PC-3 (cell line): ENCODE measurements at regions not wholly inside any gene's neighbourhood (a gene's known extent, or its start where the extent isn't known, plus 50 kb on each side); places are given as distances from the start of the nearest gene placed in this dataset.

Source experiments
- ATAC-seq: fragments of 200-7000 bp; cut with Tn5 transposase; 2 replicates; pipeline ENCODE4 v1.9.1; 2020; ENCODE audit warnings: mild to moderate bottlenecking, moderate library complexity
- BruUV-seq: library from RNA; stranded (reverse); fragments of 400-500 nt; replicated peaks from 2 replicates; lab custom pipeline; 2021; lab: Mats Ljungman, UMichigan
- CTCF ChIA-PET: fragments of 300-600 bp; sonication (Branson Sonifier 250); formaldehyde crosslinking; loops from one replicate; lab custom pipeline; 2022; ENCODE audit warnings: antibody characterized with exemption; lab: Charles Lee
- POLR2A ChIA-PET: fragments of 300-600 bp; sonication (Branson Sonifier 250); formaldehyde crosslinking; loops from one replicate; lab custom pipeline; 2022; ENCODE audit warnings: antibody characterized with exemption; ENCODE audit not compliant: unreplicated experiment; lab: Charles Lee
- DNase-seq: peaks from one replicate; pipeline ENCODE4 v3.0.0-alpha.2; 2015
- H2AFZ ChIP-seq: fragments of 300-600 bp; sonication (generic); 2 replicates; pipeline ENCODE4 v1.6.0; 2016; ENCODE audit warnings: antibody characterized with exemption, low read length
- H3F3A ChIP-seq: fragments of 300-600 bp; sonication (generic); one replicate; pipeline ENCODE4 v1.6.0; 2017; ENCODE audit warnings: antibody characterized with exemption, low read length, control low read depth, mild to moderate bottlenecking; ENCODE audit not compliant: unreplicated experiment
- H3K27ac ChIP-seq: fragments of 300-600 bp; sonication (generic); 2 replicates; pipeline ENCODE4 v1.5.1; 2016; ENCODE audit warnings: mild to moderate bottlenecking, low read length
- H3K27me3 ChIP-seq: fragments of 300-600 bp; sonication (generic); 2 replicates; pipeline ENCODE4 v1.6.1; 2016; ENCODE audit warnings: low read length, mixed read lengths
- H3K36me3 ChIP-seq: fragments of 300-600 bp; sonication (generic); 2 replicates; pipeline ENCODE4 v1.6.1; 2016; ENCODE audit warnings: low read depth, mixed run types, low read length, mixed read lengths
- H3K4me1 ChIP-seq: fragments of 300-600 bp; sonication (generic); 2 replicates; pipeline ENCODE4 v1.5.1; 2016; ENCODE audit warnings: low read length; ENCODE audit not compliant: insufficient read depth
- H3K4me2 ChIP-seq: fragments of 300-600 bp; sonication (generic); 2 replicates; pipeline ENCODE4 v1.6.0; 2016; ENCODE audit warnings: low read length
- H3K4me3 ChIP-seq: fragments of 300-600 bp; sonication (generic); 2 replicates; pipeline ENCODE4 v1.5.1; 2016; ENCODE audit warnings: mild to moderate bottlenecking, low read length, mixed read lengths
- H3K79me2 ChIP-seq: fragments of 300-600 bp; sonication (generic); 2 replicates; pipeline ENCODE4 v1.6.1; 2017; ENCODE audit warnings: low read length, mixed read lengths
- H3K9ac ChIP-seq: fragments of 300-600 bp; sonication (generic); 2 replicates; pipeline ENCODE4 v1.6.0; 2016; ENCODE audit warnings: mild to moderate bottlenecking, low read length
- H3K9me2 ChIP-seq: fragments of 300-600 bp; sonication (generic); replicated peaks from 2 replicates; pipeline ENCODE4 v1.6.1; 2016; ENCODE audit warnings: mixed run types, low read length, mixed read lengths
- H3K9me3 ChIP-seq: fragments of 300-600 bp; sonication (generic); 2 replicates; pipeline ENCODE4 v1.6.1; 2016; ENCODE audit warnings: low read length, mixed read lengths
- H4K20me1 ChIP-seq: fragments of 300-600 bp; sonication (generic); 2 replicates; pipeline ENCODE4 v1.6.1; 2016; ENCODE audit warnings: low read length, mixed read lengths
- EZH2 ChIP-seq: fragments of 300-600 bp; sonication (generic); IDR thresholded peaks from one replicate; pipeline ENCODE4 v1.6.1; 2017; ENCODE audit warnings: antibody characterized with exemption, mild to moderate bottlenecking, low read length; ENCODE audit not compliant: unreplicated experiment
- EZH2phosphoT487 ChIP-seq: fragments of 300-600 bp; sonication (generic); IDR thresholded peaks from 2 replicates; pipeline ENCODE4 v1.6.1; 2018; ENCODE audit warnings: mild to moderate bottlenecking, antibody characterized with exemption, low read length, borderline replicate concordance
- intact Hi-C: fragments of 100-400 bp; cut with micrococcal nuclease; formaldehyde crosslinking; loops from 2 replicates; pipeline ENCODE4 v1.9.0; 2023
- TF ChIP-seq, protein P1 (sequence below): fragments of 300-600 bp; sonication (generic); conservative IDR thresholded peaks from 2 replicates; pipeline ENCODE4 v1.5.1; 2017; ENCODE audit warnings: antibody characterized with exemption, low read depth, mild to moderate bottlenecking, low read length

DNA sequence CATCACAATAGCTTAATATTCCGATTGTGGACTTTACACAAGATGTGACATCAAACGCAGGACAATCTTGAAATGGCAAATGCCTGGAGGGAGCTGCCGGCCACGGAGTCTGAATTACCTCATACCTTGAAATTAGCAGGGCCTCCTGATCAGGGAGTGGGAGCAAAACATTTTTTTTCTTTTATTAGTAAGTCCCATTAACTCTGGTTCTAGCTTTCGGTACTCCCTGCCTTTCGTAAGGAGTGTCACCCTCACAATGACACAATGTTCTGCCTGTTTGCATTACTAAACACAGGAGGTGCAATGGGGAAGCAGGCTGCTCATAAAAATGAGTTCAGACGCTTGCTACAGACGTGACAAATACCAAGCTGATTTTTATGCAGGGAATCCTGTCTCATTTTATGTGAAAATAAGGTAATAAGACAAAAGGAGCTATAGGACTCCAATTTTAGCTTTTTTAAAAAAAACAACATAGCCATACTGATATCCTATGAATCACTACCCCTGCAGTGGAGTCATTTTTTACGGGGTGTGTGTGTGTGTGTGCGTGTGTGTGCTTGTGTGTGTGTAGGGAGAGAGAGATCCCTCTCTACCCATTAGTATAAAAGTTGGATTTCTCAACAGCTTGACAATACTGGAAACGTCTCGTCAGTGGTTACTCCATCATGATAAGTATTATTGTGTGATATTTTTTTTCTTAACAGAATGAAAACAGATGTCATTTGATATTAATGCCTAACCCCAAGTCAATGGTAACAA lies 205.1 kb upstream of the RUNX1 start:
- intact Hi-C loops: loop anchor here (5.0 kb wide), 1 partner anchor 117 kb away; no protein-coding TSS in a partner anchor
- Histone ChIP-seq H3K27me3 (no peaks in the 10 kb centered on the region), H4K20me1 (no peaks in the 10 kb centered on the region), H3K4me2 (peak overlapping the region; percentile 59), H3K9me2 (no peaks in the 10 kb centered on the region), H3K9me3 (no peaks in the 10 kb centered on the region), H3K36me3 (no peaks in the 10 kb centered on the region), H3K4me3 (peak overlapping the region; percentile 20; the same call in 1 of the 2 replicates), H3K27ac (peak overlapping the region; percentile 92), H3K4me1 (peaks cover 68% of the 10 kb centered on the region), H3F3A (peaks cover 7% of the 10 kb centered on the region), H3K9ac (peak overlapping the region; percentile 16), H2AFZ (peak overlapping the region; percentile 50), H3K79me2 (no peaks in the 10 kb centered on the region)
- BruUV-seq: no TSS peak
- TF ChIP-seq, protein P1, sequence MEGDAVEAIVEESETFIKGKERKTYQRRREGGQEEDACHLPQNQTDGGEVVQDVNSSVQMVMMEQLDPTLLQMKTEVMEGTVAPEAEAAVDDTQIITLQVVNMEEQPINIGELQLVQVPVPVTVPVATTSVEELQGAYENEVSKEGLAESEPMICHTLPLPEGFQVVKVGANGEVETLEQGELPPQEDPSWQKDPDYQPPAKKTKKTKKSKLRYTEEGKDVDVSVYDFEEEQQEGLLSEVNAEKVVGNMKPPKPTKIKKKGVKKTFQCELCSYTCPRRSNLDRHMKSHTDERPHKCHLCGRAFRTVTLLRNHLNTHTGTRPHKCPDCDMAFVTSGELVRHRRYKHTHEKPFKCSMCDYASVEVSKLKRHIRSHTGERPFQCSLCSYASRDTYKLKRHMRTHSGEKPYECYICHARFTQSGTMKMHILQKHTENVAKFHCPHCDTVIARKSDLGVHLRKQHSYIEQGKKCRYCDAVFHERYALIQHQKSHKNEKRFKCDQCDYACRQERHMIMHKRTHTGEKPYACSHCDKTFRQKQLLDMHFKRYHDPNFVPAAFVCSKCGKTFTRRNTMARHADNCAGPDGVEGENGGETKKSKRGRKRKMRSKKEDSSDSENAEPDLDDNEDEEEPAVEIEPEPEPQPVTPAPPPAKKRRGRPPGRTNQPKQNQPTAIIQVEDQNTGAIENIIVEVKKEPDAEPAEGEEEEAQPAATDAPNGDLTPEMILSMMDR: no peak
- no peak for TF ChIP-seq EZH2
- no peak for TF ChIP-seq EZH2phosphoT487
- peak; percentile 68 for DNase-seq
- POLR2A ChIA-PET: interaction anchor here (0.6 kb wide), 3 partner anchors 25 to 353 kb away, joined by 3 read pairs; no protein-coding TSS in a partner anchor
- CTCF ChIA-PET: interaction anchor here (1.3 kb wide), 1 partner anchor 146 kb away, joined by 4 read pairs; no protein-coding TSS in a partner anchor
- ATAC-seq: peak; percentile 45

DNA sequence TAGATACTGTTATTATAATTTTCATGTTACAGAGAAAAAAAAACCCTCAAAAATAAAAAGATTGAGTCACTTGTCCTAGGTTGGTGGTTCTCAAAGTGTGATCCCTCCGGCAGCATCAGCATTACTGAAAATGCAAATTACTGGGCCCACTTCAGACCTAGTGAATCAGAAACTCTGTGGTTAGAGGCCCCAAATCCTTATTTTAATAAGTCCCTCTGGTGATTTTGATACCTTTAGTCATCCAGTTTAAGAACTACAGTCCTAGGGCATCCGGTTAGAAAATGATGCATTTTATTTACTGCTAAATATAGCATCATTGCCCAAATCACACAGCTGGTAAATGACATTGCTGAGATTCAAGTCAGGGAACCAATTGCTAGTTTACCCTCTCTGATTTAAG lies 203.7 kb upstream of the RUNX1 start:
- Histone ChIP-seq H3K4me1 (peaks cover 69% of the 10 kb centered on the region), H3K9me3 (no peaks in the 10 kb centered on the region), H3K9ac (no peak overlapping the region), H3K27me3 (no peaks in the 10 kb centered on the region), H3K4me3 (no peak overlapping the region), H3K27ac (peak overlapping the region; percentile 92), H3K4me2 (no peak overlapping the region), H3K9me2 (no peaks in the 10 kb centered on the region), H4K20me1 (no peaks in the 10 kb centered on the region), H3K79me2 (no peaks in the 10 kb centered on the region), H3F3A (peaks cover 7% of the 10 kb centered on the region), H3K36me3 (no peaks in the 10 kb centered on the region), H2AFZ (no peak overlapping the region)
- ATAC-seq (peak; percentile 3; the same call in 1 of the 2 replicates), DNase-seq (peak; percentile 64)
- POLR2A ChIA-PET: interaction anchor here (0.8 kb wide), 1 partner anchor 205 kb away, joined by 6 read pairs; no protein-coding TSS in a partner anchor
- TF ChIP-seq, protein P1: no peak
- TF ChIP-seq EZH2 (no peak), EZH2phosphoT487 (no peak)
- CTCF ChIA-PET: interaction anchor here (0.6 kb wide), 1 partner anchor 27 kb away, joined by 3 read pairs; no protein-coding TSS in a partner anchor
- intact Hi-C loops: loop anchor here (5.0 kb wide), 1 partner anchor 116 kb away; no protein-coding TSS in a partner anchor
- BruUV-seq: no TSS peak

DNA sequence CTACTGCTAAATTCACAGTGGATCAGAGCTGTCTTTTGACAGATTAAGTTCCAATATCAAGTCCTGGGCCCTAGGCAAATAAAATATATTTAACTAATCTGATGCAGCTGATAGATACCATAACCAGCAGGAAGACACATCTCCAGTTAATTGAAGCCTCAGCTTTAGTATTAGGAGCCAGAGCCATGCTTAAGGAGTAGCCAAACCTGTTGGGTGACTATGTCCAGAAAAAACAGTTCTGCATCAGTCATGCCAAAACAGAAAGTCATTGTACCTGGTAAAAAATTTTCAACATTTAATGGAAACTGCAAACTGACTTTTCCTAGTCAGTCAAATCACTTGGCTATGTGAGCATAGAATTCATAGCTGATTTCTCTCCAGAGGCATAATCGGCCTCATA lies 200.5 kb upstream of the RUNX1 start:
- Histone ChIP-seq H2AFZ (no peak overlapping the region), H3K4me2 (no peak overlapping the region), H3K36me3 (no peaks in the 10 kb centered on the region), H3F3A (no peaks in the 10 kb centered on the region), H3K9ac (no peak overlapping the region), H3K9me2 (no peaks in the 10 kb centered on the region), H3K9me3 (no peaks in the 10 kb centered on the region), H3K4me3 (no peak overlapping the region), H3K27me3 (no peaks in the 10 kb centered on the region), H3K27ac (peak overlapping the region; percentile 16), H3K4me1 (peaks cover 39% of the 10 kb centered on the region), H3K79me2 (no peaks in the 10 kb centered on the region), H4K20me1 (no peaks in the 10 kb centered on the region)
- peak; percentile 87 for DNase-seq
- ChIA-PET POLR2A (no interaction called here), CTCF (no interaction called here)
- no TSS peak for BruUV-seq
- ATAC-seq: peak; percentile 41; the same call in 1 of the 2 replicates
- intact Hi-C loops: loop anchor here (5.0 kb wide), 1 partner anchor 112 kb away; no protein-coding TSS in a partner anchor
- no peak for TF ChIP-seq EZH2
- TF ChIP-seq EZH2phosphoT487: no peak
- TF ChIP-seq, protein P1: no peak
